Testis (tissue), 2 donors: ENCODE measurements at regions not wholly inside any gene's neighbourhood (a gene's known extent, or its start where the extent isn't known, plus 50 kb on each side); places are given as distances from the start of the nearest gene placed in this dataset.

ENCODE experiments used
- POLR2A ChIP-seq: fragments of 450-650 bp; IDR thresholded peaks from one replicate; pipeline ENCODE4 v1.6.1; 2017; ENCODE audit warnings: antibody characterized with exemption, mild to moderate bottlenecking, moderate library complexity
- TF ChIP-seq, protein P1 (sequence below), 3 experiments: fragments of 450-650 bp in 2 of 3; fragments of 200-600 bp in 1 of 3; sonication (generic) in 1 of 3; IDR thresholded peaks; one replicate each; pipeline ENCODE4 v1.5.1; 2016 to 2019; ENCODE audit warnings: antibody characterized with exemption in 3 of 3, mild to moderate bottlenecking in 2 of 3, moderate library complexity in 1 of 3

DNA sequence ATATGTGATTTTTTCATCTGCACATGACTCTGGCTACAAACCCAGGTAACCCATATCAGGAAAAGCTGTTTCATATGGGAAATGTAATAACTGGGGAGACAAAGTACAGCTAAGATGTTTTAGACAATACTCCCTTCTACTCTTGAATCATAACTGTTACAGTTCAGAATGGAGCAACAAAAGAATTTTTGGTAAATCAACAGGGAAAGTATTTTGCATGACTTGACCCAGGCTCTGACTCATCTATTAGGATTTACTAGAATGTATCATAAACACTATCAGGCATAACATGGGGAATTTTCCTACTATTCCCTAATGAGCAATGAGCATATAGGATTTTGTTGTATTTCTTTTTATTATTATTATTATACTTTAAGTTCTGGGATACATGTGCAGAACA is 553.0 kb downstream of the SLC16A7 start:
- no peak for TF ChIP-seq POLR2A
- TF ChIP-seq, protein P1, sequence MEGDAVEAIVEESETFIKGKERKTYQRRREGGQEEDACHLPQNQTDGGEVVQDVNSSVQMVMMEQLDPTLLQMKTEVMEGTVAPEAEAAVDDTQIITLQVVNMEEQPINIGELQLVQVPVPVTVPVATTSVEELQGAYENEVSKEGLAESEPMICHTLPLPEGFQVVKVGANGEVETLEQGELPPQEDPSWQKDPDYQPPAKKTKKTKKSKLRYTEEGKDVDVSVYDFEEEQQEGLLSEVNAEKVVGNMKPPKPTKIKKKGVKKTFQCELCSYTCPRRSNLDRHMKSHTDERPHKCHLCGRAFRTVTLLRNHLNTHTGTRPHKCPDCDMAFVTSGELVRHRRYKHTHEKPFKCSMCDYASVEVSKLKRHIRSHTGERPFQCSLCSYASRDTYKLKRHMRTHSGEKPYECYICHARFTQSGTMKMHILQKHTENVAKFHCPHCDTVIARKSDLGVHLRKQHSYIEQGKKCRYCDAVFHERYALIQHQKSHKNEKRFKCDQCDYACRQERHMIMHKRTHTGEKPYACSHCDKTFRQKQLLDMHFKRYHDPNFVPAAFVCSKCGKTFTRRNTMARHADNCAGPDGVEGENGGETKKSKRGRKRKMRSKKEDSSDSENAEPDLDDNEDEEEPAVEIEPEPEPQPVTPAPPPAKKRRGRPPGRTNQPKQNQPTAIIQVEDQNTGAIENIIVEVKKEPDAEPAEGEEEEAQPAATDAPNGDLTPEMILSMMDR (IDR thresholded peaks at IDR 0.05), result no peak
